ENCODE measurements at regions not wholly inside any gene's neighbourhood (a gene's known extent, or its start where the extent isn't known, plus 50 kb on each side); places are given as distances from the start of the nearest gene placed in this dataset.

GRCh38 chr20:52800734-52801627 lies 171.2 kb upstream of the TSHZ2 start:
- no peak overlapping the region for H2BK15ac ChIP-seq (ENCODE audit: low read depth, low read length)
- ChIA-PET CTCF (no interaction called here), POLR2A (ENCODE audit: unreplicated experiment) (no interaction called here)
- no peak overlapping the region for H3K4me2 ChIP-seq (ENCODE audit: low read depth, low read length)
- H4K8ac ChIP-seq (ENCODE audit: low read depth in 2 of 2, low read length in 2 of 2): no peak overlapping the region
- no peak overlapping the region for H2BK5ac ChIP-seq (ENCODE audit: low read depth, low read length, poor library complexity, severe bottlenecking)
- no peak overlapping the region for H2AFZ ChIP-seq (replicated peaks; ENCODE audit: low read length, poor library complexity)
- 80% methylated on average over 1 of the region's 6 CpGs; no CpG with 5 or more reads in 1 of the 2 experiments for WGBS, 2 experiments (ENCODE audit: extremely low coverage in 2 of 2, insufficient read length in 1 of 2)
- dilution Hi-C loops (cut with HindIII; ENCODE audit: low sequenced_read_pairs, unreplicated experiment): no loop called here
- intact Hi-C loops (cut with micrococcal nuclease): no loop called here
- TF ChIP-seq NFE2L2 (IDR thresholded peaks at IDR 0.05; ENCODE audit: low read depth, low read length) (no peak), RCOR1 (IDR thresholded peaks at IDR 0.05; ENCODE audit: insufficient replicate concordance, low read length) (no peak), FOS (IDR thresholded peaks at IDR 0.05; ENCODE audit: low read depth, low read length) (no peak), ELK1 (IDR thresholded peaks at IDR 0.05; ENCODE audit: borderline replicate concordance, low read depth, low read length) (no peak)
- no peak overlapping the region for H3K4me3 ChIP-seq (ENCODE audit: insufficient read depth, low read depth, low read length)
- no peak overlapping the region for H2BK20ac ChIP-seq (ENCODE audit: low read depth, low read length)
- no peaks in the 10 kb centered on the region for H3K9me3 ChIP-seq (ENCODE audit: control insufficient read depth, insufficient read depth, low read length)
- no peak overlapping the region for H3K18ac ChIP-seq (ENCODE audit: low read depth, low read length)
- H3K36me3 ChIP-seq (ENCODE audit: control insufficient read depth, insufficient read depth, low read length): no peaks in the 10 kb centered on the region
- ATAC-seq (ENCODE audit: low read depth) (no peak), DNase-seq (no peak)
- H3K9ac ChIP-seq (ENCODE audit: low read depth, low read length): no peak overlapping the region
- no peak overlapping the region for H3K4ac ChIP-seq (ENCODE audit: low read depth, low read length)
- H3K27ac ChIP-seq (ENCODE audit: insufficient read depth, low read length): no peak overlapping the region
- no peak overlapping the region for H4K91ac ChIP-seq (ENCODE audit: insufficient read depth, low read depth, low read length)
- H4K5ac ChIP-seq (ENCODE audit: low read depth, low read length): no peak overlapping the region
- in situ Hi-C loops (cut with MboI; ENCODE audit: low sequenced_read_pairs): no loop called here
- H2AK9ac ChIP-seq (replicated peaks; ENCODE audit: low read depth, low read length, poor library complexity): no peak overlapping the region
- no peak overlapping the region for H3K14ac ChIP-seq (replicated peaks; ENCODE audit: low read depth, low read length)
- H3K9me1 ChIP-seq (ENCODE audit: insufficient read depth, low read length): no peaks in the 10 kb centered on the region
- no peaks in the 10 kb centered on the region for H3K4me1 ChIP-seq (ENCODE audit: control insufficient read depth, insufficient read depth, low read length)
- BruUV-seq (replicated peaks): no TSS peak
- no peaks in the 10 kb centered on the region for H4K20me1 ChIP-seq (ENCODE audit: insufficient read depth, low read length)
- no peak overlapping the region for H2BK120ac ChIP-seq (ENCODE audit: low read depth, low read length)
- H2AK5ac ChIP-seq (ENCODE audit: low read depth, low read length): no peak overlapping the region
- no peaks in the 10 kb centered on the region for H3K79me1 ChIP-seq (ENCODE audit: low read depth in 1 of 2, low read length in 2 of 2)
- H3K56ac ChIP-seq (ENCODE audit: extremely low read depth, insufficient read depth, low read length): no peak overlapping the region
- no peaks in the 10 kb centered on the region for H3K27me3 ChIP-seq (ENCODE audit: control insufficient read depth, insufficient read depth, low read length)
- no peak overlapping the region for H3K23ac ChIP-seq (ENCODE audit: low read depth, low read length)

Data from IMR-90 (cell line).